K562 (cell line): ENCODE measurements at regions not wholly inside any gene's neighbourhood (a gene's known extent, or its start where the extent isn't known, plus 50 kb on each side); places are given as distances from the start of the nearest gene placed in this dataset.

ENCODE experiments used
- ATAC-seq: fragments of 200-7000 bp; cut with Tn5 transposase; 3 replicates; pipeline ENCODE4 v1.9.1; 2020; ENCODE audit warnings: moderate library complexity
- BruUV-seq: library from RNA; stranded (reverse); fragments of 400-500 nt; replicated peaks from 2 replicates; lab custom pipeline; 2021; lab: Mats Ljungman, UMichigan
- CTCF ChIA-PET: fragments of 300-600 bp; formaldehyde crosslinking; extraction: SDS; loops from one replicate; lab custom pipeline; 2021; ENCODE audit warnings: low intra/inter-chr PET ratio; lab: Yijun Ruan, JAX
- POLR2A ChIA-PET: fragments of 300-600, 350-650 bp; sonication (Branson Sonifier 250); formaldehyde crosslinking; extraction: SDS; loops from one replicate; lab custom pipeline; 2021; ENCODE audit warnings: antibody characterized with exemption, inconsistent platforms; lab: Yijun Ruan, JAX
- DNase-seq, 4 experiments: peaks; one replicate each; pipeline versions ENCODE4 v3.0.0 to v3.0.0-alpha.2; 2011 to 2018; ENCODE audit warnings: low spot score in 3 of 4, mixed read lengths in 3 of 4; ENCODE audit errors: extremely low read depth in 1 of 4
- FAIRE-seq: peaks from 2 replicates; lab custom pipeline; 2011; peaks lifted over from hg19 to GRCh38; lab: Jason Lieb, UNC
- H2AFZ ChIP-seq: 2 replicates; pipeline ENCODE4 v1.6.0; 2011; ENCODE audit warnings: low read depth, low read length, control low read depth, inconsistent platforms
- H3K27ac ChIP-seq: fragments of 200-600 bp; 3 replicates; pipeline ENCODE4 v1.8.0; 2011; ENCODE audit warnings: low read depth, mild to moderate bottlenecking, control low read depth, inconsistent platforms, low read length, moderate library complexity, mixed read lengths; ENCODE audit errors: extremely low read depth
- H3K27me3 ChIP-seq, 2 experiments: fragments of 300-600 bp in 1 of 2; 2 replicates in 1 of 2; 3 replicates in 1 of 2; pipeline versions ENCODE4 v1.6.0 to v1.8.0; 2011; ENCODE audit warnings: inconsistent platforms in 2 of 2, low read length in 2 of 2, mild to moderate bottlenecking in 1 of 2, mixed read lengths in 1 of 2, moderate library complexity in 1 of 2; ENCODE audit not compliant: control insufficient read depth in 2 of 2, insufficient read depth in 2 of 2
- H3K36me3 ChIP-seq: fragments of 300-600 bp; 3 replicates; pipeline ENCODE4 v1.8.0; 2011; ENCODE audit warnings: mild to moderate bottlenecking, low read length, inconsistent platforms; ENCODE audit not compliant: control insufficient read depth, insufficient read depth
- H3K4me1 ChIP-seq, 2 experiments: fragments of 200-600 bp in 1 of 2; replicated peaks in 1 of 2; 2 replicates in 1 of 2; 3 replicates in 1 of 2; pipeline versions ENCODE4 v1.5.1 to v1.8.0; 2011; ENCODE audit warnings: inconsistent platforms in 2 of 2, low read length in 2 of 2, mild to moderate bottlenecking in 1 of 2, mixed read lengths in 1 of 2, moderate library complexity in 1 of 2; ENCODE audit not compliant: control insufficient read depth in 2 of 2, insufficient read depth in 2 of 2
- H3K4me2 ChIP-seq: 2 replicates; pipeline ENCODE4 v1.6.1; 2011; ENCODE audit warnings: low read length, control low read depth, inconsistent platforms, mixed read lengths; ENCODE audit not compliant: insufficient read depth
- H3K4me3 ChIP-seq: fragments of 200-600 bp; sonication (generic), shearing (Covaris generic); 2 replicates; pipeline ENCODE4 v1.5.1; 2016; ENCODE audit warnings: control low read depth, inconsistent platforms
- H3K79me2 ChIP-seq: fragments of 200-600 bp; 3 replicates; pipeline ENCODE4 v1.8.0; 2011; ENCODE audit warnings: low read length, inconsistent platforms; ENCODE audit not compliant: control insufficient read depth, insufficient read depth
- H3K9ac ChIP-seq, 2 experiments: 2 replicates each; pipeline versions ENCODE4 v1.6.0 to v1.6.1; 2011; ENCODE audit warnings: low read depth in 2 of 2, low read length in 2 of 2, control low read depth in 1 of 2, inconsistent platforms in 1 of 2, mild to moderate bottlenecking in 1 of 2, mixed read lengths in 1 of 2; ENCODE audit not compliant: insufficient read depth in 1 of 2
- H3K9me1 ChIP-seq: one replicate; pipeline ENCODE4 v1.6.0; 2011; ENCODE audit warnings: inconsistent platforms, mild to moderate bottlenecking, low read length, moderate library complexity; ENCODE audit not compliant: control insufficient read depth, insufficient read depth
- H3K9me3 ChIP-seq: replicated peaks from 2 replicates; pipeline ENCODE4 v1.5.1; 2011; ENCODE audit warnings: low read depth, low read length, inconsistent platforms; ENCODE audit not compliant: control insufficient read depth, insufficient read depth
- H4K20me1 ChIP-seq: replicated peaks from 2 replicates; pipeline ENCODE4 v1.6.1; 2011; ENCODE audit warnings: low read length, inconsistent platforms, mixed read lengths; ENCODE audit not compliant: control insufficient read depth, insufficient read depth
- ADNP ChIP-seq: fragments of 200-800 bp; sonication (Bioruptor generic); IDR thresholded peaks from 2 replicates; pipeline ENCODE4 v1.6.1; 2016; ENCODE audit warnings: missing genetic modification characterization, missing compliant biosample characterization
- CBFB ChIP-seq: sonication (generic); formaldehyde crosslinking; IDR thresholded peaks from 2 replicates; pipeline ENCODE4 v1.4.0; 2020; ENCODE audit warnings: mild to moderate bottlenecking, missing genetic modification reagents
- CBX1 ChIP-seq: sonication (generic); IDR thresholded peaks from 2 replicates; pipeline ENCODE4 v1.6.1; 2016; ENCODE audit warnings: antibody characterized with exemption, low read depth, mild to moderate bottlenecking
- CHAMP1 ChIP-seq: fragments of 450-650 bp; IDR thresholded peaks from 2 replicates; pipeline ENCODE4 v1.6.1; 2016; ENCODE audit warnings: mild to moderate bottlenecking
- GTF2B ChIP-seq: IDR thresholded peaks from 2 replicates; pipeline ENCODE4 v1.6.1; 2011; ENCODE audit not compliant: insufficient read length; ENCODE audit errors: extremely low read depth
- HSF4 ChIP-seq: fragments of 250-450 bp; sonication (Bioruptor Pico); IDR thresholded peaks from 2 replicates; pipeline ENCODE4 v2.1.2; 2022; ENCODE audit warnings: mild to moderate bottlenecking, moderate library complexity, borderline replicate concordance
- KDM1A ChIP-seq, 2 experiments: fragments of 450-650 bp; IDR thresholded peaks; 2 replicates each; pipeline ENCODE4 v1.6.1; 2016; ENCODE audit warnings: mild to moderate bottlenecking in 2 of 2
- NBN ChIP-seq: fragments of 450-650 bp; IDR thresholded peaks from 2 replicates; pipeline ENCODE4 v1.6.1; 2016; ENCODE audit warnings: low read depth, mild to moderate bottlenecking
- RAD21 ChIP-seq, 2 experiments: fragments of 250-450 bp in 1 of 2; fragments of 450-650 bp in 1 of 2; sonication (Bioruptor Pico) in 1 of 2; formaldehyde crosslinking in 1 of 2; IDR thresholded peaks in 1 of 2; conservative IDR thresholded peaks in 1 of 2; 2 replicates each; pipeline versions ENCODE4 v1.4.0 to v1.8.0; 2020 to 2022; ENCODE audit warnings: mild to moderate bottlenecking in 2 of 2, moderate library complexity in 1 of 2
- SMC3 ChIP-seq: conservative IDR thresholded peaks from 2 replicates; pipeline ENCODE4 v1.6.1; 2011; ENCODE audit warnings: low read depth, low read length, improper control_type of control experiment; ENCODE audit not compliant: insufficient read depth
- TAF15 ChIP-seq: fragments of 200-400 bp; formaldehyde crosslinking; IDR thresholded peaks from 2 replicates; pipeline ENCODE4 v1.6.1; 2017; ENCODE audit warnings: mild to moderate bottlenecking, low read depth, low read length, moderate library complexity
- ZKSCAN3 ChIP-seq: fragments of 250-450 bp; sonication (Bioruptor Pico); IDR thresholded peaks from 2 replicates; pipeline ENCODE4 v1.4.0; 2020
- ZNF3 ChIP-seq: fragments of 250-450 bp; sonication (Bioruptor Pico); IDR thresholded peaks from 2 replicates; pipeline ENCODE4 v1.5.0; 2021; ENCODE audit warnings: mild to moderate bottlenecking, moderate library complexity
- ZNF445 ChIP-seq: fragments of 250-450 bp; sonication (Bioruptor Pico); IDR thresholded peaks from 2 replicates; pipeline ENCODE4 v1.4.0; 2020; ENCODE audit warnings: low read depth, mild to moderate bottlenecking, moderate library complexity
- ZZZ3 ChIP-seq: fragments of 450-650 bp; IDR thresholded peaks from 2 replicates; pipeline ENCODE4 v1.6.1; 2016; ENCODE audit warnings: antibody characterized with exemption, mild to moderate bottlenecking, moderate library complexity
- WGBS: fragments of 100-300 bp; shearing (Covaris generic); methylation state at CpG from one replicate; pipeline ENCODE4 v1.1.6; 2016; ENCODE audit warnings: low coverage, mixed read lengths; ENCODE audit not compliant: insufficient coverage; ENCODE audit errors: missing lambda C conversion rate; 5-methylcytosine and 5-hydroxymethylcytosine counted together
- in situ Hi-C: fragments of 300-500 bp; cut with MboI; formaldehyde crosslinking; loops from 4 replicates; pipeline ENCODE4 v1.15.0; 2018; ENCODE audit warnings: inconsistent platforms, mixed read lengths
- intact Hi-C: fragments of 100-400 bp; cut with micrococcal nuclease; formaldehyde crosslinking; loops from 2 replicates; pipeline ENCODE4 v1.14.2; 2022
- TF ChIP-seq, protein P1 (sequence below): sonication (generic); formaldehyde crosslinking; IDR thresholded peaks from 2 replicates; pipeline ENCODE4 v1.8.0; 2022; ENCODE audit warnings: mild to moderate bottlenecking, missing genetic modification reagents

- TF ChIP-seq ADNP: no peak
- no peak for TF ChIP-seq ZNF445 (CRISPR knock-in tag)
- TF ChIP-seq, all 486 proteins: peak for 0
Measured at GRCh38 chr13:38046049-38046376, 176.4 kb upstream of the TRPC4 start (continued).

GRCh38 chr13:38045278-38046048, 175.9 kb upstream of the TRPC4 start:
- intact Hi-C loops: loop anchor here (1.0 to 5.0 kb wide), 5 partner anchors 175 to 938 kb away; partner anchors contain the start of gene CSNK1A1L
- ATAC-seq (peak; percentile 96), DNase-seq (peak; percentile 16 to 69 (median 20)), FAIRE-seq (peak; percentile 64)
- Histone ChIP-seq H3K79me2 (no peaks in the 10 kb centered on the region), H3K9me3 (no peaks in the 10 kb centered on the region), H3K4me3 (no peak overlapping the region), H3K36me3 (no peaks in the 10 kb centered on the region), H4K20me1 (no peaks in the 10 kb centered on the region), H3K9me1 (no peaks in the 10 kb centered on the region), H3K27ac (no peak overlapping the region; the same call in 2 of the 3 replicates), H3K4me1 (no peaks in the 10 kb centered on the region; a peak in 1 of 5 replicates), H3K27me3 (no peaks in the 10 kb centered on the region), H3K9ac (no peak overlapping the region), H3K4me2 (no peak overlapping the region), H2AFZ (peak overlapping the region; percentile 91)
- in situ Hi-C loops: loop anchor here (25.0 kb wide), 1 partner anchor 158 kb away; no protein-coding TSS in a partner anchor
- POLR2A ChIA-PET: no interaction called here
- 40% methylated on average over 5 of the region's 8 CpGs for WGBS
- no TSS peak for BruUV-seq
- CTCF ChIA-PET: interaction anchor here (0.6 to 1.0 kb wide), 2 partner anchors 175 to 276 kb away, joined by 3 to 4 read pairs; no protein-coding TSS in a partner anchor
- TF ChIP-seq SMC3 (peak; percentile 73), ZZZ3 (no peak), KDM1A (IDR thresholded peaks at IDR 0.05) (no peak), HSF4 (CRISPR knock-in tag) (no peak), TAF15 (no peak), ZNF3 (no peak), ZKSCAN3 (no peak), CBX1 (no peak), RAD21 (CRISPR knock-in tag; conservative IDR thresholded peaks at IDR 0.05 in 1 of 2, IDR thresholded peaks at IDR 0.05 in 1 of 2) (peak; percentile 43 to 84), NBN (no peak), GTF2B (no peak), CHAMP1 (0 out of 2 replicates have a peak, but pooled peaks have one; percentile 16), CBFB (CRISPR knock-in tag) (no peak)
- TF ChIP-seq, protein P1, sequence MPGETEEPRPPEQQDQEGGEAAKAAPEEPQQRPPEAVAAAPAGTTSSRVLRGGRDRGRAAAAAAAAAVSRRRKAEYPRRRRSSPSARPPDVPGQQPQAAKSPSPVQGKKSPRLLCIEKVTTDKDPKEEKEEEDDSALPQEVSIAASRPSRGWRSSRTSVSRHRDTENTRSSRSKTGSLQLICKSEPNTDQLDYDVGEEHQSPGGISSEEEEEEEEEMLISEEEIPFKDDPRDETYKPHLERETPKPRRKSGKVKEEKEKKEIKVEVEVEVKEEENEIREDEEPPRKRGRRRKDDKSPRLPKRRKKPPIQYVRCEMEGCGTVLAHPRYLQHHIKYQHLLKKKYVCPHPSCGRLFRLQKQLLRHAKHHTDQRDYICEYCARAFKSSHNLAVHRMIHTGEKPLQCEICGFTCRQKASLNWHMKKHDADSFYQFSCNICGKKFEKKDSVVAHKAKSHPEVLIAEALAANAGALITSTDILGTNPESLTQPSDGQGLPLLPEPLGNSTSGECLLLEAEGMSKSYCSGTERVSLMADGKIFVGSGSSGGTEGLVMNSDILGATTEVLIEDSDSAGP: no peak
